K562 (cell line): ENCODE measurements at regions not wholly inside any gene's neighbourhood (a gene's known extent, or its start where the extent isn't known, plus 50 kb on each side); places are given as distances from the start of the nearest gene placed in this dataset.

Experiments
- ATAC-seq: fragments of 200-7000 bp; cut with Tn5 transposase; 3 replicates; pipeline ENCODE4 v1.9.1; 2020; ENCODE audit warnings: moderate library complexity
- BruUV-seq: library from RNA; stranded (reverse); fragments of 400-500 nt; replicated peaks from 2 replicates; lab custom pipeline; 2021; lab: Mats Ljungman, UMichigan
- CTCF ChIA-PET: fragments of 300-600 bp; formaldehyde crosslinking; extraction: SDS; loops from one replicate; lab custom pipeline; 2021; ENCODE audit warnings: low intra/inter-chr PET ratio; lab: Yijun Ruan, JAX
- POLR2A ChIA-PET: fragments of 300-600, 350-650 bp; sonication (Branson Sonifier 250); formaldehyde crosslinking; extraction: SDS; loops from one replicate; lab custom pipeline; 2021; ENCODE audit warnings: antibody characterized with exemption, inconsistent platforms; lab: Yijun Ruan, JAX
- DNase-seq, 4 experiments: peaks; one replicate each; pipeline versions ENCODE4 v3.0.0 to v3.0.0-alpha.2; 2011 to 2018; ENCODE audit warnings: low spot score in 3 of 4, mixed read lengths in 3 of 4; ENCODE audit errors: extremely low read depth in 1 of 4
- FAIRE-seq: peaks from 2 replicates; lab custom pipeline; 2011; peaks lifted over from hg19 to GRCh38; lab: Jason Lieb, UNC
- H2AFZ ChIP-seq: 2 replicates; pipeline ENCODE4 v1.6.0; 2011; ENCODE audit warnings: low read depth, low read length, control low read depth, inconsistent platforms
- H3K27ac ChIP-seq: fragments of 200-600 bp; 3 replicates; pipeline ENCODE4 v1.8.0; 2011; ENCODE audit warnings: low read depth, mild to moderate bottlenecking, control low read depth, inconsistent platforms, low read length, moderate library complexity, mixed read lengths; ENCODE audit errors: extremely low read depth
- H3K27me3 ChIP-seq, 2 experiments: fragments of 300-600 bp in 1 of 2; 2 replicates in 1 of 2; 3 replicates in 1 of 2; pipeline versions ENCODE4 v1.6.0 to v1.8.0; 2011; ENCODE audit warnings: inconsistent platforms in 2 of 2, low read length in 2 of 2, mild to moderate bottlenecking in 1 of 2, mixed read lengths in 1 of 2, moderate library complexity in 1 of 2; ENCODE audit not compliant: control insufficient read depth in 2 of 2, insufficient read depth in 2 of 2
- H3K36me3 ChIP-seq: fragments of 300-600 bp; 3 replicates; pipeline ENCODE4 v1.8.0; 2011; ENCODE audit warnings: mild to moderate bottlenecking, low read length, inconsistent platforms; ENCODE audit not compliant: control insufficient read depth, insufficient read depth
- H3K4me1 ChIP-seq, 2 experiments: fragments of 200-600 bp in 1 of 2; replicated peaks in 1 of 2; 2 replicates in 1 of 2; 3 replicates in 1 of 2; pipeline versions ENCODE4 v1.5.1 to v1.8.0; 2011; ENCODE audit warnings: inconsistent platforms in 2 of 2, low read length in 2 of 2, mild to moderate bottlenecking in 1 of 2, mixed read lengths in 1 of 2, moderate library complexity in 1 of 2; ENCODE audit not compliant: control insufficient read depth in 2 of 2, insufficient read depth in 2 of 2
- H3K4me2 ChIP-seq: 2 replicates; pipeline ENCODE4 v1.6.1; 2011; ENCODE audit warnings: low read length, control low read depth, inconsistent platforms, mixed read lengths; ENCODE audit not compliant: insufficient read depth
- H3K4me3 ChIP-seq: fragments of 200-600 bp; sonication (generic), shearing (Covaris generic); 2 replicates; pipeline ENCODE4 v1.5.1; 2016; ENCODE audit warnings: control low read depth, inconsistent platforms
- H3K79me2 ChIP-seq: fragments of 200-600 bp; 3 replicates; pipeline ENCODE4 v1.8.0; 2011; ENCODE audit warnings: low read length, inconsistent platforms; ENCODE audit not compliant: control insufficient read depth, insufficient read depth
- H3K9ac ChIP-seq, 2 experiments: 2 replicates each; pipeline versions ENCODE4 v1.6.0 to v1.6.1; 2011; ENCODE audit warnings: low read depth in 2 of 2, low read length in 2 of 2, control low read depth in 1 of 2, inconsistent platforms in 1 of 2, mild to moderate bottlenecking in 1 of 2, mixed read lengths in 1 of 2; ENCODE audit not compliant: insufficient read depth in 1 of 2
- H3K9me1 ChIP-seq: one replicate; pipeline ENCODE4 v1.6.0; 2011; ENCODE audit warnings: inconsistent platforms, mild to moderate bottlenecking, low read length, moderate library complexity; ENCODE audit not compliant: control insufficient read depth, insufficient read depth
- H3K9me3 ChIP-seq: replicated peaks from 2 replicates; pipeline ENCODE4 v1.5.1; 2011; ENCODE audit warnings: low read depth, low read length, inconsistent platforms; ENCODE audit not compliant: control insufficient read depth, insufficient read depth
- H4K20me1 ChIP-seq: replicated peaks from 2 replicates; pipeline ENCODE4 v1.6.1; 2011; ENCODE audit warnings: low read length, inconsistent platforms, mixed read lengths; ENCODE audit not compliant: control insufficient read depth, insufficient read depth
- CAMTA2 ChIP-seq: fragments of 250-450 bp; sonication (Bioruptor Pico); conservative IDR thresholded peaks from 2 replicates; pipeline ENCODE4 v1.5.1; 2022
- CBFA2T3 ChIP-seq: fragments of 450-650 bp; IDR thresholded peaks from 2 replicates; pipeline ENCODE4 v1.6.1; 2017
- CBX1 ChIP-seq: sonication (generic); IDR thresholded peaks from 2 replicates; pipeline ENCODE4 v1.6.1; 2016; ENCODE audit warnings: antibody characterized with exemption, low read depth, mild to moderate bottlenecking
- KDM2B ChIP-seq: fragments of 250-450 bp; sonication (Bioruptor Pico); IDR thresholded peaks from 2 replicates; pipeline ENCODE4 v1.8.0; 2021; ENCODE audit warnings: mild to moderate bottlenecking, moderate library complexity
- KLF1 ChIP-seq: fragments of 450-650 bp; IDR thresholded peaks from 2 replicates; pipeline ENCODE4 v1.6.1; 2016; ENCODE audit warnings: missing genetic modification characterization, missing compliant biosample characterization
- NONO ChIP-seq, 2 experiments: fragments of 200-400 bp in 1 of 2; fragments of 450-650 bp in 1 of 2; formaldehyde crosslinking in 1 of 2; IDR thresholded peaks; 2 replicates each; pipeline ENCODE4 v1.6.1; 2017; ENCODE audit warnings: low read depth in 2 of 2, mild to moderate bottlenecking in 2 of 2, moderate library complexity in 2 of 2, low read length in 1 of 2
- PTTG1 ChIP-seq: fragments of 450-650 bp; IDR thresholded peaks from 2 replicates; pipeline ENCODE4 v1.6.1; 2016; ENCODE audit warnings: low read depth, mild to moderate bottlenecking, missing genetic modification characterization, missing compliant biosample characterization
- TAF7 ChIP-seq: fragments of 450-650 bp; IDR thresholded peaks from 2 replicates; pipeline ENCODE4 v1.6.1; 2016; ENCODE audit warnings: missing genetic modification characterization, missing compliant biosample characterization
- ZNF76 ChIP-seq: fragments of 250-450 bp; sonication (Bioruptor Pico); IDR thresholded peaks from 2 replicates; pipeline ENCODE4 v1.4.0; 2020; ENCODE audit warnings: mild to moderate bottlenecking, moderate library complexity, borderline replicate concordance
- ZNF766 ChIP-seq: fragments of 200-800 bp; sonication (Bioruptor generic); conservative IDR thresholded peaks from 2 replicates; pipeline ENCODE4 v1.6.1; 2016; ENCODE audit warnings: missing genetic modification characterization, missing compliant biosample characterization
- WGBS: fragments of 100-300 bp; shearing (Covaris generic); methylation state at CpG from one replicate; pipeline ENCODE4 v1.1.6; 2016; ENCODE audit warnings: low coverage, mixed read lengths; ENCODE audit not compliant: insufficient coverage; ENCODE audit errors: missing lambda C conversion rate; 5-methylcytosine and 5-hydroxymethylcytosine counted together
- in situ Hi-C: fragments of 300-500 bp; cut with MboI; formaldehyde crosslinking; loops from 4 replicates; pipeline ENCODE4 v1.15.0; 2018; ENCODE audit warnings: inconsistent platforms, mixed read lengths
- intact Hi-C: fragments of 100-400 bp; cut with micrococcal nuclease; formaldehyde crosslinking; loops from 2 replicates; pipeline ENCODE4 v1.14.2; 2022
- TF ChIP-seq, protein P1 (sequence below): IDR thresholded peaks from 2 replicates; pipeline ENCODE4 v1.6.1; 2016; ENCODE audit warnings: missing genetic modification characterization, missing compliant biosample characterization

DNA sequence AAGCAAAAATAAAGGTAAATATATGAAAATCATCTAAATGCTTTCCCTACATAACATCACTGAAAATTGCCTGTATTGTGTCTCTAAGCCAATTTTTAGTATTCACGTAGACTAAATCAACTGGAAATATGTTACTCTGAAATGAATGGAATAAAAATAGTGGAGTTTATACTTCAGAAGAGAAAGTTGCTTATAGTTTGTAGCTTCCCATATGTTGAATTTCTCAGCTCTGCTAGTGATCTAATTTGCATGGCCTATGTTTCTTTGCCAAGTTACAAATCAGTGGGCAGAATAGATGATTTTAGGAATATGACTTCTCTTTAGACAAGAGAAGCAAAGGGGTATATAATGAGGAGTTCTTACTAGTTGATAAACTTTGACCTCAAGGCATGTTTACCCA lies 850.2 kb downstream of the OLFM4 start:
- H3K9ac ChIP-seq = no peak overlapping the region
- CTCF ChIA-PET = no interaction called here
- H3K79me2 ChIP-seq = no peaks in the 10 kb centered on the region
- no peaks in the 10 kb centered on the region for H3K4me1 ChIP-seq
- POLR2A ChIA-PET = no interaction called here
- no TSS peak for BruUV-seq
- no peaks in the 10 kb centered on the region for H3K9me3 ChIP-seq
- H3K4me2 ChIP-seq = no peak overlapping the region
- no peak overlapping the region for H2AFZ ChIP-seq
- TF ChIP-seq KLF1 = no peak
- TF ChIP-seq, protein P1, sequence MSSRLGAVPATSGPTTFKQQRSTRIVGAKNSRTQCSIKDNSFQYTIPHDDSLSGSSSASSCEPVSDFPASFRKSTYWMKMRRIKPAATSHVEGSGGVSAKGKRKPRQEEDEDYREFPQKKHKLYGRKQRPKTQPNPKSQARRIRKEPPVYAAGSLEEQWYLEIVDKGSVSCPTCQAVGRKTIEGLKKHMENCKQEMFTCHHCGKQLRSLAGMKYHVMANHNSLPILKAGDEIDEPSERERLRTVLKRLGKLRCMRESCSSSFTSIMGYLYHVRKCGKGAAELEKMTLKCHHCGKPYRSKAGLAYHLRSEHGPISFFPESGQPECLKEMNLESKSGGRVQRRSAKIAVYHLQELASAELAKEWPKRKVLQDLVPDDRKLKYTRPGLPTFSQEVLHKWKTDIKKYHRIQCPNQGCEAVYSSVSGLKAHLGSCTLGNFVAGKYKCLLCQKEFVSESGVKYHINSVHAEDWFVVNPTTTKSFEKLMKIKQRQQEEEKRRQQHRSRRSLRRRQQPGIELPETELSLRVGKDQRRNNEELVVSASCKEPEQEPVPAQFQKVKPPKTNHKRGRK (tag) = no peak
- no peak for TF ChIP-seq ZNF766 (CRISPR knock-in tag)
- no peak for TF ChIP-seq TAF7
- no peak for TF ChIP-seq CBX1
- TF ChIP-seq KDM2B = no peak
- no peak for TF ChIP-seq CBFA2T3
- TF ChIP-seq NONO (IDR thresholded peaks at IDR 0.05; ENCODE audit: low read depth in 2 of 2, low read length in 1 of 2) = no peak
- no peak for TF ChIP-seq ZNF76 (CRISPR knock-in tag)
- no peak for TF ChIP-seq CAMTA2 (CRISPR knock-in tag)
- no peak for TF ChIP-seq PTTG1 (tag)
- intact Hi-C loops = no loop called here
- WGBS = 0% methylated on average over 1 of the region's 1 CpG
- H3K4me3 ChIP-seq = no peak overlapping the region
- in situ Hi-C loops = no loop called here
- FAIRE-seq (no peak), DNase-seq (no peak), ATAC-seq (no peak)
- no peaks in the 10 kb centered on the region for H3K9me1 ChIP-seq
- H4K20me1 ChIP-seq = no peaks in the 10 kb centered on the region
- no peak overlapping the region for H3K27ac ChIP-seq
- H3K27me3 ChIP-seq = no peaks in the 10 kb centered on the region
- no peaks in the 10 kb centered on the region for H3K36me3 ChIP-seq
